K562 (cell line): ENCODE measurements at regions not wholly inside any gene's neighbourhood (a gene's known extent, or its start where the extent isn't known, plus 50 kb on each side); places are given as distances from the start of the nearest gene placed in this dataset.

Experiments used
- ATAC-seq: fragments of 200-7000 bp; cut with Tn5 transposase; 3 replicates; pipeline ENCODE4 v1.9.1; 2020; ENCODE audit warnings: moderate library complexity
- BruUV-seq: library from RNA; stranded (reverse); fragments of 400-500 nt; replicated peaks from 2 replicates; lab custom pipeline; 2021; lab: Mats Ljungman, UMichigan
- CTCF ChIA-PET: fragments of 300-600 bp; formaldehyde crosslinking; extraction: SDS; loops from one replicate; lab custom pipeline; 2021; ENCODE audit warnings: low intra/inter-chr PET ratio; lab: Yijun Ruan, JAX
- POLR2A ChIA-PET: fragments of 300-600, 350-650 bp; sonication (Branson Sonifier 250); formaldehyde crosslinking; extraction: SDS; loops from one replicate; lab custom pipeline; 2021; ENCODE audit warnings: antibody characterized with exemption, inconsistent platforms; lab: Yijun Ruan, JAX
- DNase-seq, 4 experiments: peaks; one replicate each; pipeline versions ENCODE4 v3.0.0 to v3.0.0-alpha.2; 2011 to 2018; ENCODE audit warnings: low spot score in 3 of 4, mixed read lengths in 3 of 4; ENCODE audit errors: extremely low read depth in 1 of 4
- FAIRE-seq: peaks from 2 replicates; lab custom pipeline; 2011; peaks lifted over from hg19 to GRCh38; lab: Jason Lieb, UNC
- H2AFZ ChIP-seq: 2 replicates; pipeline ENCODE4 v1.6.0; 2011; ENCODE audit warnings: low read depth, low read length, control low read depth, inconsistent platforms
- H3K27ac ChIP-seq: fragments of 200-600 bp; 3 replicates; pipeline ENCODE4 v1.8.0; 2011; ENCODE audit warnings: low read depth, mild to moderate bottlenecking, control low read depth, inconsistent platforms, low read length, moderate library complexity, mixed read lengths; ENCODE audit errors: extremely low read depth
- H3K27me3 ChIP-seq, 2 experiments: fragments of 300-600 bp in 1 of 2; 2 replicates in 1 of 2; 3 replicates in 1 of 2; pipeline versions ENCODE4 v1.6.0 to v1.8.0; 2011; ENCODE audit warnings: inconsistent platforms in 2 of 2, low read length in 2 of 2, mild to moderate bottlenecking in 1 of 2, mixed read lengths in 1 of 2, moderate library complexity in 1 of 2; ENCODE audit not compliant: control insufficient read depth in 2 of 2, insufficient read depth in 2 of 2
- H3K36me3 ChIP-seq: fragments of 300-600 bp; 3 replicates; pipeline ENCODE4 v1.8.0; 2011; ENCODE audit warnings: mild to moderate bottlenecking, low read length, inconsistent platforms; ENCODE audit not compliant: control insufficient read depth, insufficient read depth
- H3K4me1 ChIP-seq, 2 experiments: fragments of 200-600 bp in 1 of 2; replicated peaks in 1 of 2; 2 replicates in 1 of 2; 3 replicates in 1 of 2; pipeline versions ENCODE4 v1.5.1 to v1.8.0; 2011; ENCODE audit warnings: inconsistent platforms in 2 of 2, low read length in 2 of 2, mild to moderate bottlenecking in 1 of 2, mixed read lengths in 1 of 2, moderate library complexity in 1 of 2; ENCODE audit not compliant: control insufficient read depth in 2 of 2, insufficient read depth in 2 of 2
- H3K4me2 ChIP-seq: 2 replicates; pipeline ENCODE4 v1.6.1; 2011; ENCODE audit warnings: low read length, control low read depth, inconsistent platforms, mixed read lengths; ENCODE audit not compliant: insufficient read depth
- H3K4me3 ChIP-seq: fragments of 200-600 bp; sonication (generic), shearing (Covaris generic); 2 replicates; pipeline ENCODE4 v1.5.1; 2016; ENCODE audit warnings: control low read depth, inconsistent platforms
- H3K79me2 ChIP-seq: fragments of 200-600 bp; 3 replicates; pipeline ENCODE4 v1.8.0; 2011; ENCODE audit warnings: low read length, inconsistent platforms; ENCODE audit not compliant: control insufficient read depth, insufficient read depth
- H3K9ac ChIP-seq, 2 experiments: 2 replicates each; pipeline versions ENCODE4 v1.6.0 to v1.6.1; 2011; ENCODE audit warnings: low read depth in 2 of 2, low read length in 2 of 2, control low read depth in 1 of 2, inconsistent platforms in 1 of 2, mild to moderate bottlenecking in 1 of 2, mixed read lengths in 1 of 2; ENCODE audit not compliant: insufficient read depth in 1 of 2
- H3K9me1 ChIP-seq: one replicate; pipeline ENCODE4 v1.6.0; 2011; ENCODE audit warnings: inconsistent platforms, mild to moderate bottlenecking, low read length, moderate library complexity; ENCODE audit not compliant: control insufficient read depth, insufficient read depth
- H3K9me3 ChIP-seq: replicated peaks from 2 replicates; pipeline ENCODE4 v1.5.1; 2011; ENCODE audit warnings: low read depth, low read length, inconsistent platforms; ENCODE audit not compliant: control insufficient read depth, insufficient read depth
- H4K20me1 ChIP-seq: replicated peaks from 2 replicates; pipeline ENCODE4 v1.6.1; 2011; ENCODE audit warnings: low read length, inconsistent platforms, mixed read lengths; ENCODE audit not compliant: control insufficient read depth, insufficient read depth
- CC2D1A ChIP-seq: fragments of 450-650 bp; IDR thresholded peaks from 2 replicates; pipeline ENCODE4 v1.6.1; 2017; ENCODE audit warnings: mild to moderate bottlenecking
- GATA2 ChIP-seq: sonication (generic); formaldehyde crosslinking; IDR thresholded peaks from 2 replicates; pipeline ENCODE4 v1.4.0; 2020; ENCODE audit warnings: mild to moderate bottlenecking, missing genetic modification reagents
- PPARD ChIP-seq: fragments of 250-450 bp; sonication (Bioruptor Pico); IDR thresholded peaks from 2 replicates; pipeline ENCODE4 v1.8.0; 2022; ENCODE audit warnings: inconsistent platforms, mild to moderate bottlenecking, moderate library complexity
- RBM39 ChIP-seq: fragments of 200-400 bp; formaldehyde crosslinking; optimal IDR thresholded peaks from 2 replicates; pipeline ENCODE3; 2018; ENCODE audit warnings: low read depth, low read length
- SMARCB1 ChIP-seq: IDR thresholded peaks from 2 replicates; pipeline ENCODE4 v1.6.1; 2011; ENCODE audit warnings: improper control_type of control experiment, low read depth; ENCODE audit not compliant: insufficient read length
- ZC3H8 ChIP-seq: fragments of 450-650 bp; IDR thresholded peaks from 2 replicates; pipeline ENCODE4 v1.6.1; 2017
- ZNF584 ChIP-seq: fragments of 200-800 bp; sonication (Bioruptor generic); IDR thresholded peaks from 2 replicates; pipeline ENCODE4 v1.6.1; 2016; ENCODE audit warnings: low read depth, mild to moderate bottlenecking, missing genetic modification characterization, missing compliant biosample characterization
- WGBS: fragments of 100-300 bp; shearing (Covaris generic); methylation state at CpG from one replicate; pipeline ENCODE4 v1.1.6; 2016; ENCODE audit warnings: low coverage, mixed read lengths; ENCODE audit not compliant: insufficient coverage; ENCODE audit errors: missing lambda C conversion rate; 5-methylcytosine and 5-hydroxymethylcytosine counted together
- in situ Hi-C: fragments of 300-500 bp; cut with MboI; formaldehyde crosslinking; loops from 4 replicates; pipeline ENCODE4 v1.15.0; 2018; ENCODE audit warnings: inconsistent platforms, mixed read lengths
- intact Hi-C: fragments of 100-400 bp; cut with micrococcal nuclease; formaldehyde crosslinking; loops from 2 replicates; pipeline ENCODE4 v1.14.2; 2022
- TF ChIP-seq, protein P1 (sequence below), 3 experiments: fragments of 200-800 bp in 1 of 3; sonication (Bioruptor generic) in 1 of 3; sonication (generic) in 1 of 3; formaldehyde crosslinking in 1 of 3; IDR thresholded peaks; 2 replicates each; pipeline versions ENCODE4 v1.6.1 to v1.8.0; 2016 to 2022; ENCODE audit warnings: mild to moderate bottlenecking in 2 of 3, missing compliant biosample characterization in 2 of 3, missing genetic modification characterization in 2 of 3, missing genetic modification reagents in 1 of 3
- TF ChIP-seq, protein P2 (sequence below), 3 experiments: fragments of 200-800 bp in 1 of 3; fragments of 250-450 bp in 1 of 3; fragments of 450-650 bp in 1 of 3; sonication (Bioruptor Pico) in 1 of 3; sonication (Bioruptor generic) in 1 of 3; formaldehyde crosslinking in 1 of 3; IDR thresholded peaks; 2 replicates each; pipeline versions ENCODE4 v1.6.1 to v1.8.0; 2016 to 2022; ENCODE audit warnings: mild to moderate bottlenecking in 2 of 3, missing genetic modification characterization in 2 of 3, missing compliant biosample characterization in 1 of 3, moderate library complexity in 1 of 3

DNA sequence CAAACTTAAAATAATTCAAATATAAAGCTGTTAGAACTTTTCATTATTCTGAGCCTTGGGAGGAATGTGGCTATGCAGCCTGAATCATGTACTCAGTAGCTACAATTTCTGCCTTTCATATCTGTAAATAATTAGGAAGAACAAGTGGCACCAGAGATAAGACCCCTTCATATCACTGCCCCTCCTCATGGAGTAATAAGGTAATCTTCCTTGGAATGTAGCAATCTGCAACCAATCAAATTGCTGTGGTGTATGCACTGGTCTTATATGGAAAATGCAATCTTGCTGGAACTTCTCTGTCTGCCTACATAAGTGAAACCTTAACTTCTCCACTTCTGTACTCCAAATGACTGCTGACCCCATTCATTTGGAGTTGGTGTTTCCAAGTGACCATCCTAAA is 104.4 kb upstream of the VANGL1 start (continued):
- TF ChIP-seq SMARCB1: no peak
- no peak for TF ChIP-seq PPARD

DNA sequence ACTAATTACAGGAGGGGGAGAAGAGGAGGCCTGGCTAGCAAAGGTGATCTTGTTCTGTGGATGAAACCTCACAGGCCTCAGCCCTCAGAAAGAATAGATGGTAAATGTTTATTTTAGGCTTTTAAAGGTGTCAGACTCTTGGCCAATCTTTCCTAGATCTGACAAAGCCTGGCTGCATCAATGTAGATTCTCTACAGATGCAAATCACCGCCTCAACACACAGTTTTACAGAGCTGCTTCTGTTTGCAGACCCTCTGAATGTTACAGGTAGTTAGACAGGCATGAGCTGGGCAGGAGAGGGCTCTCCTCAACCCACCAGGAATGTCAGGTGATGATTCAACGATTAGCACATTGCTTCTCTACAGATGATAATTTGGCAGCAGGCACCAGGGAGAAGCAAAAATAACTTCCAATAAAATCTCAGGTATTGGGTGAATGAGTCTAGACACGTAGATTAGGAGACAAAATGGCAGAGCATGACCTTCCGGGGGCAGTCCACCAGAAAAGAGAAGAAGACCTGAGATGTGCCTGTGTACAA is 105.4 kb upstream of the VANGL1 start:
- Histone ChIP-seq H3K27ac (no peak overlapping the region), H3K9ac (no peak overlapping the region), H3K4me1 (no peaks in the 10 kb centered on the region), H3K79me2 (no peaks in the 10 kb centered on the region), H3K4me2 (no peak overlapping the region), H4K20me1 (no peaks in the 10 kb centered on the region), H3K9me3 (no peaks in the 10 kb centered on the region), H2AFZ (no peak overlapping the region), H3K36me3 (no peaks in the 10 kb centered on the region), H3K27me3 (0 out of 5 replicates have a peak, but pooled peaks cover 0 to 2% of the 10 kb centered on the region in 2 experiments), H3K9me1 (no peaks in the 10 kb centered on the region), H3K4me3 (no peak overlapping the region)
- in situ Hi-C loops: no loop called here
- 0% methylated on average over 4 of the region's 4 CpGs for WGBS
- CTCF ChIA-PET: no interaction called here
- BruUV-seq: no TSS peak
- no peak for FAIRE-seq
- POLR2A ChIA-PET: no interaction called here
- no peak for DNase-seq
- no peak for ATAC-seq
- intact Hi-C loops: no loop called here
- TF ChIP-seq RBM39: no peak

DNA sequence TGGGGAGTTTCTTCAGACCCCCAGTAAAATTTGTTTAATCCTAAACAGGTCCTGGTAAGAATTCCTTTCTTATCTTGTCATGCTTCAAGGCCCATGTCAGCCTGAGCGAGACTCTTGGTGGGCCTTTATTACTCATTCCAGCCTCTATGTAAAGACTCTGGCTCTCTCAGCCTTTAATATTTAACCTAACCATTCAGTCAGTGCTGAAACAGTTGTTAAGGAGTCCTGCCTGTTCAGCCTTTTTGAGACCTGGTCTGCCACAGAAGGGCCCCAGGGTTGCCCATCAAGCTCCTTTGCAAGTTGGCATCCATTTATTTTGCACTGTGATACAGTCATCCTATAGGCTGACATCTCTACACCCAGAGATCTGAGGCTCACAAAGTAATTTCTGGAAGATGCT is 107.7 kb upstream of the VANGL1 start:
- in situ Hi-C loops (no loop called here), intact Hi-C loops (no loop called here)
- no peak overlapping the region for H3K9ac ChIP-seq
- ChIA-PET CTCF (no interaction called here), POLR2A (interaction anchor here (0.6 to 1.0 kb wide), 2 partner anchors 80 to 422 kb away, joined by 3 to 6 read pairs; no protein-coding TSS in a partner anchor)
- H3K27ac ChIP-seq: no peak overlapping the region
- H3K4me1 ChIP-seq: no peaks in the 10 kb centered on the region
- no peak overlapping the region for H3K4me3 ChIP-seq
- ATAC-seq: no peak
- H3K4me2 ChIP-seq: no peak overlapping the region
- no peaks in the 10 kb centered on the region for H3K9me1 ChIP-seq
- WGBS: 6% methylated on average over 1 of the region's 1 CpG
- FAIRE-seq: no peak
- no TSS peak for BruUV-seq
- no peaks in the 10 kb centered on the region for H3K36me3 ChIP-seq
- no peaks in the 10 kb centered on the region for H3K79me2 ChIP-seq
- no peaks in the 10 kb centered on the region for H3K9me3 ChIP-seq
- H2AFZ ChIP-seq: no peak overlapping the region
- no peaks in the 10 kb centered on the region for H4K20me1 ChIP-seq
- no peak for DNase-seq
- 0 out of 5 replicates have a peak, but pooled peaks cover 0 to 2% of the 10 kb centered on the region in 2 experiments for H3K27me3 ChIP-seq
- TF ChIP-seq CC2D1A: no peak
- TF ChIP-seq, protein P1, sequence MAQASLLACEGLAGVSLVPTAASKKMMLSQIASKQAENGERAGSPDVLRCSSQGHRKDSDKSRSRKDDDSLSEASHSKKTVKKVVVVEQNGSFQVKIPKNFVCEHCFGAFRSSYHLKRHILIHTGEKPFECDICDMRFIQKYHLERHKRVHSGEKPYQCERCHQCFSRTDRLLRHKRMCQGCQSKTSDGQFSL (CRISPR knock-in tag; IDR thresholded peaks at IDR 0.05): no peak
- TF ChIP-seq, protein P1 (tag; IDR thresholded peaks at IDR 0.05): no peak
- TF ChIP-seq, protein P2, sequence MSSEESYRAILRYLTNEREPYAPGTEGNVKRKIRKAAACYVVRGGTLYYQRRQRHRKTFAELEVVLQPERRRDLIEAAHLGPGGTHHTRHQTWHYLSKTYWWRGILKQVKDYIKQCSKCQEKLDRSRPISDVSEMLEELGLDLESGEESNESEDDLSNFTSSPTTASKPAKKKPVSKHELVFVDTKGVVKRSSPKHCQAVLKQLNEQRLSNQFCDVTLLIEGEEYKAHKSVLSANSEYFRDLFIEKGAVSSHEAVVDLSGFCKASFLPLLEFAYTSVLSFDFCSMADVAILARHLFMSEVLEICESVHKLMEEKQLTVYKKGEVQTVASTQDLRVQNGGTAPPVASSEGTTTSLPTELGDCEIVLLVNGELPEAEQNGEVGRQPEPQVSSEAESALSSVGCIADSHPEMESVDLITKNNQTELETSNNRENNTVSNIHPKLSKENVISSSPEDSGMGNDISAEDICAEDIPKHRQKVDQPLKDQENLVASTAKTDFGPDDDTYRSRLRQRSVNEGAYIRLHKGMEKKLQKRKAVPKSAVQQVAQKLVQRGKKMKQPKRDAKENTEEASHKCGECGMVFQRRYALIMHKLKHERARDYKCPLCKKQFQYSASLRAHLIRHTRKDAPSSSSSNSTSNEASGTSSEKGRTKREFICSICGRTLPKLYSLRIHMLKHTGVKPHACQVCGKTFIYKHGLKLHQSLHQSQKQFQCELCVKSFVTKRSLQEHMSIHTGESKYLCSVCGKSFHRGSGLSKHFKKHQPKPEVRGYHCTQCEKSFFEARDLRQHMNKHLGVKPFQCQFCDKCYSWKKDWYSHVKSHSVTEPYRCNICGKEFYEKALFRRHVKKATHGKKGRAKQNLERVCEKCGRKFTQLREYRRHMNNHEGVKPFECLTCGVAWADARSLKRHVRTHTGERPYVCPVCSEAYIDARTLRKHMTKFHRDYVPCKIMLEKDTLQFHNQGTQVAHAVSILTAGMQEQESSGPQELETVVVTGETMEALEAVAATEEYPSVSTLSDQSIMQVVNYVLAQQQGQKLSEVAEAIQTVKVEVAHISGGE (CRISPR knock-in tag; IDR thresholded peaks at IDR 0.05): no peak
- TF ChIP-seq ZNF584 (CRISPR knock-in tag): no peak
- no peak for TF ChIP-seq ZC3H8
- no peak for TF ChIP-seq GATA2
